ENCODE measurements at regions not wholly inside any gene's neighbourhood (a gene's known extent, or its start where the extent isn't known, plus 50 kb on each side); places are given as distances from the start of the nearest gene placed in this dataset.

GRCh38 chr1:101112051-101112780 lies 86.6 kb upstream of the DPH5 start:
- Mint-ChIP-seq H3K27me3 (ENCODE audit: insufficient read depth, low read depth) (peaks cover 2% of the 10 kb centered on the region), H3K4me3 (no peak overlapping the region), H3K36me3 (no peaks in the 10 kb centered on the region), H3K27ac (peak overlapping the region; percentile 10), H3K4me1 (peaks cover 10% of the 10 kb centered on the region), H3K9me3 (peaks cover 3% of the 10 kb centered on the region)
- Histone ChIP-seq H4K20me1 (ENCODE audit: low read depth) (no peaks in the 10 kb centered on the region), H3F3A (ENCODE audit: low read depth) (no peaks in the 10 kb centered on the region), H3K4me3 (no peak overlapping the region), H2AFZ (replicated peaks) (peak overlapping the region; percentile 74), H3K9me3 (ENCODE audit: low read depth) (no peaks in the 10 kb centered on the region), H3K4me2 (no peak overlapping the region), H3K79me2 (ENCODE audit: low read depth) (no peaks in the 10 kb centered on the region), H3K27ac (no peak overlapping the region), H3K27me3 (no peaks in the 10 kb centered on the region), H3K9ac (no peak overlapping the region), H3K4me1 (no peaks in the 10 kb centered on the region), H3K36me3 (no peaks in the 10 kb centered on the region)
- peak; percentile 3 for DNase-seq (ENCODE audit: low spot score)
- no peak for TF ChIP-seq CTCF (IDR thresholded peaks at IDR 0.05)
- no peak for TF ChIP-seq EZH2 (IDR thresholded peaks at IDR 0.05)
- no peak for TF ChIP-seq EZH2phosphoT487 (IDR thresholded peaks at IDR 0.05)

GRCh38 chr1:101111461-101111860 lies 85.9 kb upstream of the DPH5 start:
- no peaks in the 10 kb centered on the region for H3K36me3 ChIP-seq
- no peak overlapping the region for H3K4me2 ChIP-seq
- no peaks in the 10 kb centered on the region for H3K79me2 ChIP-seq (ENCODE audit: low read depth)
- no peaks in the 10 kb centered on the region for H3K27me3 ChIP-seq
- no peaks in the 10 kb centered on the region for H3F3A ChIP-seq (ENCODE audit: low read depth)
- H3K4me1 Mint-ChIP-seq, result peaks cover 10% of the 10 kb centered on the region
- H3K4me3 ChIP-seq, result no peak overlapping the region
- peaks cover 3% of the 10 kb centered on the region for H3K9me3 Mint-ChIP-seq
- peaks cover 2% of the 10 kb centered on the region for H3K27me3 Mint-ChIP-seq (ENCODE audit: insufficient read depth, low read depth)
- no peaks in the 10 kb centered on the region for H3K36me3 Mint-ChIP-seq
- no peaks in the 10 kb centered on the region for H3K4me1 ChIP-seq
- no peak overlapping the region for H3K27ac Mint-ChIP-seq
- no peaks in the 10 kb centered on the region for H3K9me3 ChIP-seq (ENCODE audit: low read depth)
- TF ChIP-seq EZH2 (IDR thresholded peaks at IDR 0.05), result no peak
- TF ChIP-seq EZH2phosphoT487 (IDR thresholded peaks at IDR 0.05), result no peak
- TF ChIP-seq CTCF (IDR thresholded peaks at IDR 0.05), result no peak
- no peak overlapping the region for H3K27ac ChIP-seq
- H3K9ac ChIP-seq, result no peak overlapping the region
- no peak overlapping the region for H3K4me3 Mint-ChIP-seq
- H4K20me1 ChIP-seq (ENCODE audit: low read depth), result no peaks in the 10 kb centered on the region
- DNase-seq (ENCODE audit: low spot score), result no peak
- H2AFZ ChIP-seq (replicated peaks), result no peak overlapping the region

- Mint-ChIP-seq H3K9me3 (peaks cover 3% of the 10 kb centered on the region), H3K36me3 (no peaks in the 10 kb centered on the region), H3K4me3 (no peak overlapping the region), H3K4me1 (peaks cover 15% of the 10 kb centered on the region), H3K27me3 (ENCODE audit: insufficient read depth, low read depth) (peaks cover 2% of the 10 kb centered on the region), H3K27ac (no peak overlapping the region)
- H3K27me3 ChIP-seq, result no peaks in the 10 kb centered on the region
- H3K36me3 ChIP-seq, result no peaks in the 10 kb centered on the region
- no peak overlapping the region for H3K4me2 ChIP-seq
- H3K9ac ChIP-seq, result no peak overlapping the region
- no peak overlapping the region for H2AFZ ChIP-seq (replicated peaks)
- no peaks in the 10 kb centered on the region for H3K4me1 ChIP-seq
- no peaks in the 10 kb centered on the region for H3K9me3 ChIP-seq (ENCODE audit: low read depth)
- H3F3A ChIP-seq (ENCODE audit: low read depth), result no peaks in the 10 kb centered on the region
- TF ChIP-seq EZH2phosphoT487 (IDR thresholded peaks at IDR 0.05) (no peak), CTCF (IDR thresholded peaks at IDR 0.05) (no peak), EZH2 (IDR thresholded peaks at IDR 0.05) (no peak)
- H3K4me3 ChIP-seq, result no peak overlapping the region
- H3K27ac ChIP-seq, result no peak overlapping the region
- no peaks in the 10 kb centered on the region for H3K79me2 ChIP-seq (ENCODE audit: low read depth)
- H4K20me1 ChIP-seq (ENCODE audit: low read depth), result no peaks in the 10 kb centered on the region
- no peak for DNase-seq (ENCODE audit: low spot score)
Observed at GRCh38 chr1:101109791-101110190, 84.2 kb upstream of the DPH5 start.

Measured in neural progenitor cell (in vitro differentiated cells).